Hematopoietic multipotent progenitor cell treated with erythropoietin and hydrocortisone succinate and interleukin-3 and kit ligand, for 15 days (in vitro differentiated cells): ENCODE measurements at regions not wholly inside any gene's neighbourhood (a gene's known extent, or its start where the extent isn't known, plus 50 kb on each side); places are given as distances from the start of the nearest gene placed in this dataset.
A peak's percentile ranks its signal among the peaks of the same experiment; 100 is the strongest.
"Not testable (repeated sequence)": the region's sequence is repeated elsewhere in the genome, so short reads cannot be mapped to it uniquely, and the experiment has no call there.

Source experiments
- DNase-seq: peaks from one replicate; pipeline ENCODE4 v3.0.0-alpha.2; 2015; ENCODE audit warnings: low spot score

DNA sequence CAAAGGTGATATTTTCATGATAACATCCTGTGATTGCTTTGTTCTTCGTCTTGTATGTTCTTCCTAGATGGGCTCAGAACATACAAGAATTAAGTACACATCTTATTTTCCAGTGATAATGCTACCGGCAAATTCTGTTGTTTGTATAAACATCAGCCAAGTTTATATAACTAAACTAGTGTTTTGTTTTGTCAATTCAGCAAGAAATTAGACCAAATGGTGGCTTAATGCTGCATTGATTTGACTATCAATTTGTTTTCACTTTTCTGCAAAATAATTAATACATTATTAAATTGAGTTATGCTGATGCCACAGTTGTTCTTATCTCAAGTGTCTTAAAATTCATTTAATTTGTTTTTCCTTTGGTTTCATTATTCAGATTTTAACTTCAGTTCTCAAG is 177.7 kb downstream of the OR4F29 start:
- not testable (repeated sequence) for DNase-seq

DNA sequence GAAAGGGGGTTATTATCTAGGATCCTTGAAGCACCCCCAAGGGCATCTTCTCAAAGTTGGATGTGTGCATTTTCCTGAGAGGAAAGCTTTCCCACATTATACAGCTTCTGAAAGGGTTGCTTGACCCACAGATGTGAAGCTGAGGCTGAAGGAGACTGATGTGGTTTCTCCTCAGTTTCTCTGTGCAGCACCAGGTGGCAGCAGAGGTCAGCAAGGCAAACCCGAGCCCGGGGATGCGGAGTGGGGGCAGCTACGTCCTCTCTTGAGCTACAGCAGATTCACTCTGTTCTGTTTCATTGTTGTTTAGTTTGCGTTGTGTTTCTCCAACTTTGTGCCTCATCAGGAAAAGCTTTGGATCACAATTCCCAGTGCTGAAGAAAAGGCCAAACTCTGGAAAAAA is 183.7 kb downstream of the OR4F29 start:
- DNase-seq, result peak; percentile 53
